ENCODE measurements at regions not wholly inside any gene's neighbourhood (a gene's known extent, or its start where the extent isn't known, plus 50 kb on each side); places are given as distances from the start of the nearest gene placed in this dataset.

GRCh38 chr1:195466639-195467038 is 1141.6 kb downstream of the KCNT2 start:
- Histone ChIP-seq H3K4me2 (no peak overlapping the region), H3K4me1 (peaks cover under 1% of the 10 kb centered on the region), H3K36me3 (no peaks in the 10 kb centered on the region), H3K9me3 (ENCODE audit: low read depth) (no peaks in the 10 kb centered on the region), H3K79me2 (ENCODE audit: low read depth) (no peaks in the 10 kb centered on the region), H2AFZ (replicated peaks) (no peak overlapping the region), H4K20me1 (ENCODE audit: low read depth) (no peaks in the 10 kb centered on the region), H3K27me3 (no peaks in the 10 kb centered on the region), H3F3A (ENCODE audit: low read depth) (no peaks in the 10 kb centered on the region), H3K9ac (no peak overlapping the region), H3K27ac (no peak overlapping the region), H3K4me3 (no peak overlapping the region)
- DNase-seq (ENCODE audit: low spot score): no peak
- Mint-ChIP-seq H3K4me1 (peaks cover 7% of the 10 kb centered on the region), H3K27ac (no peak overlapping the region), H3K27me3 (ENCODE audit: insufficient read depth, low read depth) (no peaks in the 10 kb centered on the region), H3K4me3 (no peak overlapping the region), H3K36me3 (no peaks in the 10 kb centered on the region), H3K9me3 (peaks cover 5% of the 10 kb centered on the region)
- no peak for TF ChIP-seq EZH2 (IDR thresholded peaks at IDR 0.05)
- no peak for TF ChIP-seq CTCF (IDR thresholded peaks at IDR 0.05)
- TF ChIP-seq EZH2phosphoT487 (IDR thresholded peaks at IDR 0.05): no peak

GRCh38 chr1:195462646-195463045 is 1145.6 kb downstream of the KCNT2 start:
- H3K27ac ChIP-seq: no peak overlapping the region
- H3K27me3 Mint-ChIP-seq (ENCODE audit: insufficient read depth, low read depth): no peaks in the 10 kb centered on the region
- TF ChIP-seq CTCF (IDR thresholded peaks at IDR 0.05) (no peak), EZH2phosphoT487 (IDR thresholded peaks at IDR 0.05) (no peak), EZH2 (IDR thresholded peaks at IDR 0.05) (no peak)

GRCh38 chr1:195462152-195462551 is 1146.1 kb downstream of the KCNT2 start:
- H3K9ac ChIP-seq: no peak overlapping the region
- Mint-ChIP-seq H3K9me3 (peaks cover 5% of the 10 kb centered on the region), H3K4me3 (no peak overlapping the region), H3K27me3 (ENCODE audit: insufficient read depth, low read depth) (no peaks in the 10 kb centered on the region), H3K27ac (no peak overlapping the region), H3K4me1 (no peaks in the 10 kb centered on the region), H3K36me3 (no peaks in the 10 kb centered on the region)
- no peak overlapping the region for H3K4me3 ChIP-seq
- no peak overlapping the region for H3K27ac ChIP-seq
- H3K4me1 ChIP-seq: no peaks in the 10 kb centered on the region
- H3K79me2 ChIP-seq (ENCODE audit: low read depth): no peaks in the 10 kb centered on the region
- no peak overlapping the region for H3K4me2 ChIP-seq
- no peaks in the 10 kb centered on the region for H3K27me3 ChIP-seq
- TF ChIP-seq EZH2 (IDR thresholded peaks at IDR 0.05) (no peak), CTCF (IDR thresholded peaks at IDR 0.05) (no peak), EZH2phosphoT487 (IDR thresholded peaks at IDR 0.05) (no peak)
- DNase-seq (ENCODE audit: low spot score): no peak
- H2AFZ ChIP-seq (replicated peaks): no peak overlapping the region
- no peaks in the 10 kb centered on the region for H3K36me3 ChIP-seq
- H3K9me3 ChIP-seq (ENCODE audit: low read depth): no peaks in the 10 kb centered on the region
- no peaks in the 10 kb centered on the region for H3F3A ChIP-seq (ENCODE audit: low read depth)
- H4K20me1 ChIP-seq (ENCODE audit: low read depth): no peaks in the 10 kb centered on the region

More at GRCh38 chr1:195462646-195463045, 1145.6 kb downstream of the KCNT2 start:
- Histone ChIP-seq H3K4me3 (no peak overlapping the region), H4K20me1 (ENCODE audit: low read depth) (no peaks in the 10 kb centered on the region), H3K4me2 (no peak overlapping the region), H3K4me1 (no peaks in the 10 kb centered on the region), H2AFZ (replicated peaks) (no peak overlapping the region), H3K79me2 (ENCODE audit: low read depth) (no peaks in the 10 kb centered on the region), H3F3A (ENCODE audit: low read depth) (no peaks in the 10 kb centered on the region), H3K9me3 (ENCODE audit: low read depth) (no peaks in the 10 kb centered on the region), H3K9ac (no peak overlapping the region), H3K27me3 (no peaks in the 10 kb centered on the region), H3K36me3 (no peaks in the 10 kb centered on the region)
- H3K36me3 Mint-ChIP-seq: no peaks in the 10 kb centered on the region
- no peak overlapping the region for H3K27ac Mint-ChIP-seq
- no peak for DNase-seq (ENCODE audit: low spot score)
- no peaks in the 10 kb centered on the region for H3K4me1 Mint-ChIP-seq
- no peak overlapping the region for H3K4me3 Mint-ChIP-seq
- peaks cover 5% of the 10 kb centered on the region for H3K9me3 Mint-ChIP-seq

All from neural progenitor cell (in vitro differentiated cells).